Panc1 (cell line): ENCODE measurements at regions not wholly inside any gene's neighbourhood (a gene's known extent, or its start where the extent isn't known, plus 50 kb on each side); places are given as distances from the start of the nearest gene placed in this dataset.

Experiments used
- ATAC-seq: fragments of 200-7000 bp; cut with Tn5 transposase; 2 replicates; pipeline ENCODE4 v1.9.1; 2020; ENCODE audit warnings: mild to moderate bottlenecking, moderate library complexity
- BruUV-seq: library from RNA; stranded (reverse); fragments of 400-500 nt; replicated peaks from 2 replicates; lab custom pipeline; 2021; lab: Mats Ljungman, UMichigan
- CTCF ChIA-PET: fragments of 300-600 bp; sonication (Branson Sonifier 250); formaldehyde crosslinking; loops from one replicate; lab custom pipeline; 2022; ENCODE audit warnings: antibody characterized with exemption; lab: Charles Lee
- POLR2A ChIA-PET: fragments of 300-600 bp; sonication (Branson Sonifier 250); formaldehyde crosslinking; loops from one replicate; lab custom pipeline; 2022; ENCODE audit warnings: antibody characterized with exemption; lab: Charles Lee
- DNase-seq: peaks from one replicate; pipeline ENCODE4 v3.0.0-alpha.2; 2010; ENCODE audit warnings: low read depth, low spot score
- H3K27ac ChIP-seq: 2 replicates; pipeline ENCODE4 v1.5.1; 2011; ENCODE audit warnings: mild to moderate bottlenecking, low read length, inconsistent platforms
- H3K27me3 ChIP-seq: fragments of 200-500 bp; sonication (Bioruptor generic); 2 replicates; pipeline ENCODE4 v1.6.0; 2014; ENCODE audit warnings: low read length, inconsistent platforms; ENCODE audit not compliant: control insufficient read depth, insufficient read depth
- H3K36me3 ChIP-seq: fragments of 200-500 bp; sonication (Bioruptor generic); 2 replicates; pipeline ENCODE4 v1.5.1; 2014; ENCODE audit warnings: inconsistent platforms, mild to moderate bottlenecking, low read length, moderate library complexity; ENCODE audit not compliant: control insufficient read depth, insufficient read depth
- H3K4me1 ChIP-seq: 2 replicates; pipeline ENCODE4 v1.5.1; 2011; ENCODE audit warnings: inconsistent platforms, mild to moderate bottlenecking, low read length, moderate library complexity; ENCODE audit not compliant: control insufficient read depth, insufficient read depth
- H3K4me3 ChIP-seq, 2 experiments: 2 replicates each; pipeline ENCODE4 v1.5.1; 2011 to 2012; ENCODE audit warnings: low read depth in 2 of 2, low read length in 2 of 2, mild to moderate bottlenecking in 2 of 2, inconsistent platforms in 1 of 2, moderate library complexity in 1 of 2
- H3K9me3 ChIP-seq: fragments of 200-500 bp; sonication (Bioruptor generic); 2 replicates; pipeline ENCODE4 v1.5.1; 2014; ENCODE audit warnings: low read depth, mild to moderate bottlenecking, inconsistent platforms, low read length, moderate library complexity; ENCODE audit not compliant: control insufficient read depth, insufficient read depth
- POLR2AphosphoS5 ChIP-seq: IDR thresholded peaks from 2 replicates; pipeline ENCODE4 v1.6.1; 2012; ENCODE audit warnings: mild to moderate bottlenecking, low read depth, low read length, moderate library complexity
- REST ChIP-seq, 2 experiments: IDR thresholded peaks; 2 replicates each; pipeline ENCODE4 v1.6.1; 2011 to 2012; ENCODE audit warnings: low read depth in 2 of 2, control low read depth in 1 of 2, low read length in 1 of 2, mild to moderate bottlenecking in 1 of 2, moderate library complexity in 1 of 2; ENCODE audit not compliant: insufficient read depth in 1 of 2
- SIN3A ChIP-seq: IDR thresholded peaks from 2 replicates; pipeline ENCODE4 v1.6.1; 2012; ENCODE audit warnings: low read depth, mild to moderate bottlenecking, low read length, moderate library complexity, borderline replicate concordance; ENCODE audit not compliant: insufficient read depth
- TCF7L2 ChIP-seq: IDR thresholded peaks from 2 replicates; pipeline ENCODE4 v1.6.1; 2011; ENCODE audit warnings: mild to moderate bottlenecking, low read depth, low read length, inconsistent platforms
- in situ Hi-C: cut with HindIII; loops from 2 replicates; pipeline ENCODE4 v1.10.0; 2016; ENCODE audit warnings: low sequenced_read_pairs, low pct_unique_long_range_greater_than_20kb
- intact Hi-C: fragments of 100-400 bp; cut with micrococcal nuclease; formaldehyde crosslinking; loops from one replicate; pipeline ENCODE4 v1.10.0; 2022; ENCODE audit not compliant: unreplicated experiment
- TF ChIP-seq, protein P1 (sequence below): fragments of 450-650 bp; IDR thresholded peaks from 2 replicates; pipeline ENCODE4 v1.5.1; 2017; ENCODE audit warnings: mild to moderate bottlenecking

GRCh38 chr6:167756597-167756996 lies 70.1 kb upstream of the AFDN start:
- no peak overlapping the region for H3K4me3 ChIP-seq
- ChIA-PET CTCF (no interaction called here), POLR2A (no interaction called here)
- intact Hi-C loops: no loop called here
- H3K27me3 ChIP-seq: no peaks in the 10 kb centered on the region
- DNase-seq (no peak), ATAC-seq (0 out of 2 replicates have a peak, but pooled peaks have one; percentile 32)
- 0 out of 2 replicates have a peak, but pooled peaks cover 5% of the 10 kb centered on the region for H3K4me1 ChIP-seq
- no TSS peak for BruUV-seq
- H3K9me3 ChIP-seq: no peaks in the 10 kb centered on the region
- no peaks in the 10 kb centered on the region for H3K36me3 ChIP-seq
- no peak overlapping the region for H3K27ac ChIP-seq
- no peak for TF ChIP-seq REST (IDR thresholded peaks at IDR 0.05; ENCODE audit: insufficient read depth in 1 of 2, low read depth in 2 of 2, low read length in 1 of 2)
- in situ Hi-C loops: no loop called here

DNA sequence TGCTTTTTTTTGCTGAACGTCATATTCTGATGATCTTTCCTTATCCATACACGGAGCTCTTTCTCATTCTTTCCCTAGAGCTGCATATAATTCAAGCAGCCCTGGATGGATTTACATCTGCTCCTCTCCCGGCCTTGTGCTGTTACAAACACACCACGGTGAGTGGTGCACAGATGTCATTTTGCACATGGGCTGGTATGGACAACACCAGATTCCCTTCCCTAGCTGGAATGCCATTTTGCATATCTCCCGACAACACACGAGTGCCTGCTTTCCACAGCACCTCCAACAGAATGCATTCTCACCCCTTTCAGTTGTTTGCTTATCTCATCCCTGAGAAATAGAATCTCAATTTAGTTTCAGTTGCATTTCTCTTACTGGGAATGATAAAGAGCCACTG lies 69.5 kb upstream of the AFDN start:
- no peak overlapping the region for H3K4me3 ChIP-seq
- ATAC-seq: no peak

More for the DNA sequence above, 69.5 kb upstream of the AFDN start:
- H3K4me1 ChIP-seq: 0 out of 2 replicates have a peak, but pooled peaks cover 5% of the 10 kb centered on the region
- no TSS peak for BruUV-seq
- no peak for DNase-seq
- ChIA-PET POLR2A (no interaction called here), CTCF (no interaction called here)
- TF ChIP-seq SIN3A (no peak), TCF7L2 (no peak), POLR2AphosphoS5 (no peak), REST (IDR thresholded peaks at IDR 0.05; ENCODE audit: insufficient read depth in 1 of 2, low read depth in 2 of 2, low read length in 1 of 2) (no peak)
- TF ChIP-seq, protein P1, sequence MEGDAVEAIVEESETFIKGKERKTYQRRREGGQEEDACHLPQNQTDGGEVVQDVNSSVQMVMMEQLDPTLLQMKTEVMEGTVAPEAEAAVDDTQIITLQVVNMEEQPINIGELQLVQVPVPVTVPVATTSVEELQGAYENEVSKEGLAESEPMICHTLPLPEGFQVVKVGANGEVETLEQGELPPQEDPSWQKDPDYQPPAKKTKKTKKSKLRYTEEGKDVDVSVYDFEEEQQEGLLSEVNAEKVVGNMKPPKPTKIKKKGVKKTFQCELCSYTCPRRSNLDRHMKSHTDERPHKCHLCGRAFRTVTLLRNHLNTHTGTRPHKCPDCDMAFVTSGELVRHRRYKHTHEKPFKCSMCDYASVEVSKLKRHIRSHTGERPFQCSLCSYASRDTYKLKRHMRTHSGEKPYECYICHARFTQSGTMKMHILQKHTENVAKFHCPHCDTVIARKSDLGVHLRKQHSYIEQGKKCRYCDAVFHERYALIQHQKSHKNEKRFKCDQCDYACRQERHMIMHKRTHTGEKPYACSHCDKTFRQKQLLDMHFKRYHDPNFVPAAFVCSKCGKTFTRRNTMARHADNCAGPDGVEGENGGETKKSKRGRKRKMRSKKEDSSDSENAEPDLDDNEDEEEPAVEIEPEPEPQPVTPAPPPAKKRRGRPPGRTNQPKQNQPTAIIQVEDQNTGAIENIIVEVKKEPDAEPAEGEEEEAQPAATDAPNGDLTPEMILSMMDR: no peak
- H3K36me3 ChIP-seq: no peaks in the 10 kb centered on the region
- H3K27ac ChIP-seq: no peak overlapping the region
- in situ Hi-C loops: no loop called here
- H3K9me3 ChIP-seq: no peaks in the 10 kb centered on the region
- H3K27me3 ChIP-seq: no peaks in the 10 kb centered on the region
- intact Hi-C loops: no loop called here
